H1 (cell line): ENCODE measurements at regions not wholly inside any gene's neighbourhood (a gene's known extent, or its start where the extent isn't known, plus 50 kb on each side); places are given as distances from the start of the nearest gene placed in this dataset.

Source experiments
- CTCF ChIA-PET: fragments of 300-600 bp; sonication (Branson Sonifier 250); formaldehyde crosslinking; loops from one replicate; lab custom pipeline; 2021; ENCODE audit not compliant: partially characterized antibody; lab: Charles Lee
- POLR2A ChIA-PET: fragments of 300-600 bp; sonication (Branson Sonifier 250); formaldehyde crosslinking; loops from one replicate; lab custom pipeline; 2021; ENCODE audit warnings: inconsistent platforms; ENCODE audit not compliant: partially characterized antibody; lab: Charles Lee
- DNase-seq, 2 experiments: peaks; one replicate each; pipeline versions ENCODE4 v3.0.0 to v3.0.0-alpha.2; 2010 to 2022; ENCODE audit warnings: low spot score in 2 of 2, low read depth in 1 of 2, mixed read lengths in 1 of 2
- FAIRE-seq: peaks from 2 replicates; lab custom pipeline; 2011; peaks lifted over from hg19 to GRCh38; lab: Jason Lieb, UNC
- H2AFZ ChIP-seq: 2 replicates; pipeline ENCODE4 v1.8.1; 2012; ENCODE audit warnings: low read length, inconsistent platforms
- H2AK5ac ChIP-seq: 2 replicates; pipeline ENCODE4 v1.6.1; 2013; ENCODE audit warnings: low read depth, low read length
- H2BK120ac ChIP-seq: replicated peaks from 2 replicates; pipeline ENCODE3; 2013; ENCODE audit warnings: low read depth, low read length, inconsistent platforms
- H2BK12ac ChIP-seq: 2 replicates; pipeline ENCODE4 v1.6.1; 2013; ENCODE audit warnings: low read depth, low read length
- H2BK15ac ChIP-seq: 2 replicates; pipeline ENCODE4 v1.6.1; 2013; ENCODE audit warnings: low read length
- H2BK20ac ChIP-seq: 2 replicates; pipeline ENCODE4 v1.6.1; 2013; ENCODE audit warnings: low read length
- H2BK5ac ChIP-seq: 2 replicates; pipeline ENCODE4 v1.6.1; 2013; ENCODE audit warnings: low read depth, low read length
- H3K14ac ChIP-seq: 2 replicates; pipeline ENCODE4 v1.6.1; 2013; ENCODE audit warnings: inconsistent platforms; ENCODE audit not compliant: insufficient read length
- H3K18ac ChIP-seq: 2 replicates; pipeline ENCODE4 v1.6.1; 2013; ENCODE audit warnings: low read length; ENCODE audit errors: extremely low read depth
- H3K23ac ChIP-seq: 2 replicates; pipeline ENCODE4 v1.6.1; 2013; ENCODE audit warnings: inconsistent platforms; ENCODE audit not compliant: insufficient read length
- H3K23me2 ChIP-seq: 2 replicates; pipeline ENCODE4 v1.6.1; 2013; ENCODE audit warnings: low read depth, low read length
- H3K27ac ChIP-seq: 2 replicates; pipeline ENCODE4 v1.6.1; 2011; ENCODE audit warnings: low read depth, low read length, inconsistent platforms
- H3K27me3 ChIP-seq, 4 experiments: replicated peaks in 1 of 4; 1 replicate in 1 of 4; 2 replicates in 3 of 4; pipeline versions ENCODE4 v1.6.1 to v1.8.1; 2011 to 2013; ENCODE audit warnings: low read length in 3 of 4, mild to moderate bottlenecking in 3 of 4, inconsistent platforms in 2 of 4, mixed read lengths in 2 of 4, moderate library complexity in 1 of 4; ENCODE audit not compliant: control insufficient read depth in 3 of 4, insufficient read depth in 3 of 4; ENCODE audit errors: extremely low read depth in 1 of 4
- H3K36me3 ChIP-seq, 4 experiments: 2 replicates each; pipeline versions ENCODE4 v1.6.1 to v1.8.1; 2011 to 2013; ENCODE audit warnings: mild to moderate bottlenecking in 4 of 4, low read length in 3 of 4, moderate library complexity in 2 of 4, control low read depth in 1 of 4, inconsistent platforms in 1 of 4; ENCODE audit not compliant: insufficient read depth in 4 of 4, control insufficient read depth in 2 of 4
- H3K4ac ChIP-seq: replicated peaks from 2 replicates; pipeline ENCODE3; 2013; ENCODE audit warnings: low read length, low read depth, mixed read lengths, inconsistent platforms; ENCODE audit not compliant: insufficient read length
- H3K4me1 ChIP-seq, 4 experiments: replicated peaks in 1 of 4; 1 replicate in 1 of 4; 2 replicates in 3 of 4; pipeline versions ENCODE4 v1.6.1 to v1.8.1; 2011 to 2013; ENCODE audit warnings: low read length in 3 of 4, inconsistent platforms in 2 of 4, mixed read lengths in 1 of 4; ENCODE audit not compliant: insufficient read depth in 4 of 4, control insufficient read depth in 3 of 4
- H3K4me2 ChIP-seq, 2 experiments: 2 replicates each; pipeline versions ENCODE4 v1.6.1 to v1.8.1; 2011 to 2013; ENCODE audit warnings: low read depth in 2 of 2, low read length in 2 of 2, control low read depth in 1 of 2, inconsistent platforms in 1 of 2, mild to moderate bottlenecking in 1 of 2; ENCODE audit not compliant: insufficient read depth in 1 of 2
- H3K4me3 ChIP-seq, 4 experiments: fragments of 200-600, 300-600 bp in 1 of 4; sonication (generic), shearing (Covaris generic), sonication (Bioruptor Twin) in 1 of 4; 2 replicates each; pipeline versions ENCODE4 v1.5.1 to v1.8.1; 2011 to 2016; ENCODE audit warnings: low read length in 4 of 4, low read depth in 3 of 4, control low read depth in 2 of 4, inconsistent platforms in 2 of 4, mild to moderate bottlenecking in 2 of 4, mixed read lengths in 1 of 4, moderate library complexity in 1 of 4; ENCODE audit not compliant: insufficient read depth in 2 of 4; ENCODE audit errors: extremely low read depth in 1 of 4
- H3K56ac ChIP-seq: replicated peaks from 2 replicates; pipeline ENCODE3; 2013; ENCODE audit warnings: low read depth, mild to moderate bottlenecking, mixed read lengths, low read length, inconsistent platforms; ENCODE audit not compliant: insufficient read length
- H3K79me1 ChIP-seq: 2 replicates; pipeline ENCODE4 v1.6.1; 2013; ENCODE audit warnings: low read depth, low read length, control low read depth
- H3K79me2 ChIP-seq, 2 experiments: 2 replicates each; pipeline versions ENCODE4 v1.6.1 to v1.8.1; 2012 to 2013; ENCODE audit warnings: low read length in 2 of 2, mild to moderate bottlenecking in 2 of 2, inconsistent platforms in 1 of 2; ENCODE audit not compliant: insufficient read depth in 2 of 2, control insufficient read depth in 1 of 2
- H3K9ac ChIP-seq, 4 experiments: replicated peaks in 1 of 4; 1 replicate in 1 of 4; 2 replicates in 3 of 4; pipeline versions ENCODE4 v1.6.1 to v1.8.1; 2011 to 2013; ENCODE audit warnings: low read depth in 3 of 4, low read length in 3 of 4, control low read depth in 2 of 4, mild to moderate bottlenecking in 2 of 4, moderate library complexity in 2 of 4, inconsistent platforms in 1 of 4; ENCODE audit errors: extremely low read depth in 1 of 4
- H3K9me3 ChIP-seq, 2 experiments: 2 replicates each; pipeline versions ENCODE4 v1.6.1 to v1.8.1; 2012 to 2013; ENCODE audit warnings: mild to moderate bottlenecking in 2 of 2, moderate library complexity in 2 of 2, control low read depth in 1 of 2, inconsistent platforms in 1 of 2, low read depth in 1 of 2, low read length in 1 of 2, mixed read lengths in 1 of 2; ENCODE audit not compliant: insufficient read depth in 2 of 2
- H4K20me1 ChIP-seq, 2 experiments: replicated peaks in 1 of 2; 2 replicates each; pipeline versions ENCODE3 to v1.8.1; 2011 to 2013; ENCODE audit warnings: inconsistent platforms in 2 of 2, low read length in 2 of 2, mild to moderate bottlenecking in 1 of 2; ENCODE audit not compliant: insufficient read depth in 2 of 2, control insufficient read depth in 1 of 2
- H4K5ac ChIP-seq: 2 replicates; pipeline ENCODE4 v1.6.1; 2013; ENCODE audit warnings: low read length, low read depth, mixed read lengths, inconsistent platforms; ENCODE audit not compliant: insufficient read length
- H4K8ac ChIP-seq: 2 replicates; pipeline ENCODE4 v1.8.0; 2013; ENCODE audit warnings: mild to moderate bottlenecking, moderate library complexity, low read length, inconsistent platforms; ENCODE audit not compliant: insufficient read depth; ENCODE audit errors: extremely low read depth
- H4K91ac ChIP-seq: replicated peaks from 2 replicates; pipeline ENCODE3; 2013; ENCODE audit warnings: low read length, mixed read lengths, inconsistent platforms; ENCODE audit not compliant: insufficient read length
- CBX8 ChIP-seq: fragments of 300-800, 300-1000 bp; sonication (generic); IDR thresholded peaks from 2 replicates; pipeline ENCODE4 v1.7.1; 2016; ENCODE audit warnings: low read depth, low read length, borderline replicate concordance
- EZH2 ChIP-seq: fragments of 200-600 bp; sonication (generic); IDR thresholded peaks from 2 replicates; pipeline ENCODE4 v1.7.1; 2012; ENCODE audit warnings: low read depth, mild to moderate bottlenecking, moderate library complexity, low read length, inconsistent platforms; ENCODE audit not compliant: severe bottlenecking
- SAP30 ChIP-seq: fragments of 300-600 bp; sonication (generic); IDR thresholded peaks from 2 replicates; pipeline ENCODE4 v1.7.1; 2012; ENCODE audit warnings: low read length, moderate library complexity, mild to moderate bottlenecking, inconsistent platforms; ENCODE audit not compliant: insufficient read depth, insufficient replicate concordance
- SIN3A ChIP-seq, 2 experiments: IDR thresholded peaks in 1 of 2; conservative IDR thresholded peaks in 1 of 2; 2 replicates each; pipeline ENCODE4 v1.6.1; 2011 to 2012; ENCODE audit warnings: low read length in 2 of 2, improper control_type of control experiment in 1 of 2, low read depth in 1 of 2, mild to moderate bottlenecking in 1 of 2
- TCF12 ChIP-seq: IDR thresholded peaks from 2 replicates; pipeline ENCODE4 v1.6.1; 2011; ENCODE audit warnings: low read depth, mild to moderate bottlenecking, low read length
- TEAD4 ChIP-seq: IDR thresholded peaks from 2 replicates; pipeline ENCODE4 v1.6.1; 2012; ENCODE audit warnings: low read depth, low read length, inconsistent platforms, mixed read lengths
- YY1 ChIP-seq: IDR thresholded peaks from 2 replicates; pipeline ENCODE4 v1.6.1; 2011; ENCODE audit warnings: low read depth, mild to moderate bottlenecking, low read length
- ZNF274 ChIP-seq: IDR thresholded peaks from 2 replicates; pipeline ENCODE4 v1.7.0; 2012; ENCODE audit warnings: low read length, borderline replicate concordance; ENCODE audit errors: extremely low read depth
- WGBS, 2 experiments: shearing (Covaris generic) in 1 of 2; methylation state at CpG; one replicate each; pipeline versions ENCODE4 v1.1.6 to v1.1.7; 2013 to 2015; ENCODE audit warnings: low lambda C conversion rate in 2 of 2, mixed read lengths in 2 of 2, inconsistent platforms in 1 of 2, low coverage in 1 of 2, missing lambda C conversion rate in 1 of 2; ENCODE audit not compliant: insufficient replicate concordance in 2 of 2, insufficient coverage in 1 of 2, insufficient read length in 1 of 2; ENCODE audit errors: extremely low coverage in 1 of 2, missing lambda C conversion rate in 1 of 2; 5-methylcytosine and 5-hydroxymethylcytosine counted together
- TF ChIP-seq, protein P1 (sequence below): IDR thresholded peaks from 2 replicates; pipeline ENCODE4 v1.6.1; 2012; ENCODE audit warnings: inconsistent platforms

GRCh38 chr6:139647841-139648240, 273.4 kb upstream of the CITED2 start:
- Histone ChIP-seq H4K91ac (no peak overlapping the region), H3K23me2 (no peaks in the 10 kb centered on the region), H3K4ac (no peak overlapping the region), H3K4me2 (no peak overlapping the region), H2BK15ac (no peak overlapping the region), H3K27me3 (no peaks in the 10 kb centered on the region), H3K9me3 (no peaks in the 10 kb centered on the region), H3K4me1 (no peaks in the 10 kb centered on the region), H3K23ac (no peak overlapping the region), H3K79me1 (no peaks in the 10 kb centered on the region), H4K20me1 (no peaks in the 10 kb centered on the region), H3K4me3 (no peak overlapping the region), H4K8ac (no peak overlapping the region), H2AK5ac (no peak overlapping the region), H2AFZ (no peak overlapping the region), H2BK12ac (no peak overlapping the region), H3K9ac (no peak overlapping the region), H3K36me3 (no peaks in the 10 kb centered on the region), H2BK20ac (no peak overlapping the region), H3K27ac (no peak overlapping the region), H3K14ac (no peak overlapping the region), H2BK120ac (no peak overlapping the region), H2BK5ac (no peak overlapping the region), H3K79me2 (no peaks in the 10 kb centered on the region), H3K18ac (no peak overlapping the region), H4K5ac (no peak overlapping the region), H3K56ac (no peak overlapping the region)
- ChIA-PET POLR2A (no interaction called here), CTCF (no interaction called here)
- DNase-seq (no peak), FAIRE-seq (no peak)
- WGBS, 2 experiments, result 66% methylated on average over 5 of the region's 5 CpGs; no CpG with 5 or more reads in 1 of the 2 experiments
- TF ChIP-seq TEAD4, result no peak
- TF ChIP-seq TCF12, result no peak
- TF ChIP-seq, protein P1, sequence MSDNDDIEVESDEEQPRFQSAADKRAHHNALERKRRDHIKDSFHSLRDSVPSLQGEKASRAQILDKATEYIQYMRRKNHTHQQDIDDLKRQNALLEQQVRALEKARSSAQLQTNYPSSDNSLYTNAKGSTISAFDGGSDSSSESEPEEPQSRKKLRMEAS, result no peak
- no peak for TF ChIP-seq ZNF274
- no peak for TF ChIP-seq CBX8
- no peak for TF ChIP-seq SIN3A (conservative IDR thresholded peaks at IDR 0.05 in 1 of 2, IDR thresholded peaks at IDR 0.05 in 1 of 2; ENCODE audit: low read depth in 1 of 2, low read length in 2 of 2)
- TF ChIP-seq SAP30, result no peak
- no peak for TF ChIP-seq YY1
- TF ChIP-seq EZH2, result no peak
